GM12891 (cell line): ENCODE measurements at regions not wholly inside any gene's neighbourhood (a gene's known extent, or its start where the extent isn't known, plus 50 kb on each side); places are given as distances from the start of the nearest gene placed in this dataset.

Source experiments
- PAX5 ChIP-seq: IDR thresholded peaks from 2 replicates; pipeline ENCODE4 v1.6.1; 2011; ENCODE audit warnings: low read length, moderate library complexity, mild to moderate bottlenecking; ENCODE audit not compliant: insufficient read depth, severe bottlenecking
- POLR2A ChIP-seq: IDR thresholded peaks from 2 replicates; pipeline ENCODE4 v1.6.1; 2011; ENCODE audit warnings: low read depth, low read length, control low read depth
- POLR2AphosphoS5 ChIP-seq: IDR thresholded peaks from 2 replicates; pipeline ENCODE4 v1.6.1; 2011; ENCODE audit warnings: low read depth, low read length, control low read depth
- TAF1 ChIP-seq: IDR thresholded peaks from 2 replicates; pipeline ENCODE4 v1.6.1; 2011; ENCODE audit warnings: low read depth, low read length, control low read depth

GRCh38 chr4:45647823-45648222, 476.0 kb downstream of the GABRG1 start:
- TF ChIP-seq POLR2A, result no peak
- no peak for TF ChIP-seq PAX5
- TF ChIP-seq POLR2AphosphoS5, result no peak
- TF ChIP-seq TAF1, result no peak
